WTC11 (cell line): ENCODE measurements at regions not wholly inside any gene's neighbourhood (a gene's known extent, or its start where the extent isn't known, plus 50 kb on each side); places are given as distances from the start of the nearest gene placed in this dataset.

Experiments used
- ARID4B ChIP-seq: sonication (generic); formaldehyde crosslinking; IDR thresholded peaks from 2 replicates; pipeline ENCODE4 v1.8.0; 2023; ENCODE audit warnings: missing genetic modification reagents, mild to moderate bottlenecking, borderline replicate concordance
- CBFB ChIP-seq: sonication (generic); formaldehyde crosslinking; IDR thresholded peaks from 2 replicates; pipeline ENCODE4 v1.8.1; 2022; ENCODE audit warnings: mild to moderate bottlenecking, low read depth, missing genetic modification reagents
- CREB1 ChIP-seq: sonication (generic); formaldehyde crosslinking; IDR thresholded peaks from 2 replicates; pipeline ENCODE4 v1.8.0; 2023; ENCODE audit warnings: mild to moderate bottlenecking, missing genetic modification reagents
- GTF2I ChIP-seq: fragments of 250-450 bp; sonication (Bioruptor Pico); conservative IDR thresholded peaks from 2 replicates; pipeline ENCODE4 v1.4.0; 2021; ENCODE audit warnings: mild to moderate bottlenecking
- KAT7 ChIP-seq: sonication (generic); formaldehyde crosslinking; IDR thresholded peaks from 2 replicates; pipeline ENCODE4 v1.8.1; 2023; ENCODE audit warnings: missing genetic modification reagents, mild to moderate bottlenecking, borderline replicate concordance
- MAX ChIP-seq: sonication (generic); formaldehyde crosslinking; IDR thresholded peaks from 2 replicates; pipeline ENCODE4 v1.8.0; 2022; ENCODE audit warnings: mild to moderate bottlenecking, missing genetic modification reagents
- NFYB ChIP-seq: sonication (generic); formaldehyde crosslinking; conservative IDR thresholded peaks from 2 replicates; pipeline ENCODE4 v1.8.0; 2022; ENCODE audit warnings: low read depth, missing genetic modification reagents
- SMAD4 ChIP-seq: sonication (generic); formaldehyde crosslinking; IDR thresholded peaks from 2 replicates; pipeline ENCODE4 v1.8.0; 2022; ENCODE audit warnings: mild to moderate bottlenecking, missing genetic modification reagents
- TF ChIP-seq, protein P1 (sequence below): fragments of 200-600 bp; IDR thresholded peaks from 2 replicates; pipeline ENCODE4 v1.8.0; 2022; ENCODE audit warnings: antibody characterized with exemption
- TF ChIP-seq, protein P2 (sequence below): sonication (generic); formaldehyde crosslinking; IDR thresholded peaks from 2 replicates; pipeline ENCODE4 v1.8.1; 2023; ENCODE audit warnings: mild to moderate bottlenecking, missing genetic modification reagents, moderate library complexity

GRCh38 chr6:130602151-130602770 is 224.9 kb upstream of the SMLR1 start:
- TF ChIP-seq, protein P1, sequence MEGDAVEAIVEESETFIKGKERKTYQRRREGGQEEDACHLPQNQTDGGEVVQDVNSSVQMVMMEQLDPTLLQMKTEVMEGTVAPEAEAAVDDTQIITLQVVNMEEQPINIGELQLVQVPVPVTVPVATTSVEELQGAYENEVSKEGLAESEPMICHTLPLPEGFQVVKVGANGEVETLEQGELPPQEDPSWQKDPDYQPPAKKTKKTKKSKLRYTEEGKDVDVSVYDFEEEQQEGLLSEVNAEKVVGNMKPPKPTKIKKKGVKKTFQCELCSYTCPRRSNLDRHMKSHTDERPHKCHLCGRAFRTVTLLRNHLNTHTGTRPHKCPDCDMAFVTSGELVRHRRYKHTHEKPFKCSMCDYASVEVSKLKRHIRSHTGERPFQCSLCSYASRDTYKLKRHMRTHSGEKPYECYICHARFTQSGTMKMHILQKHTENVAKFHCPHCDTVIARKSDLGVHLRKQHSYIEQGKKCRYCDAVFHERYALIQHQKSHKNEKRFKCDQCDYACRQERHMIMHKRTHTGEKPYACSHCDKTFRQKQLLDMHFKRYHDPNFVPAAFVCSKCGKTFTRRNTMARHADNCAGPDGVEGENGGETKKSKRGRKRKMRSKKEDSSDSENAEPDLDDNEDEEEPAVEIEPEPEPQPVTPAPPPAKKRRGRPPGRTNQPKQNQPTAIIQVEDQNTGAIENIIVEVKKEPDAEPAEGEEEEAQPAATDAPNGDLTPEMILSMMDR = no peak
- TF ChIP-seq CBFB (CRISPR knock-in tag) = no peak
- TF ChIP-seq ARID4B (CRISPR knock-in tag) = no peak
- no peak for TF ChIP-seq CREB1 (CRISPR knock-in tag)
- TF ChIP-seq GTF2I = no peak
- no peak for TF ChIP-seq MAX (CRISPR knock-in tag)
- no peak for TF ChIP-seq KAT7 (CRISPR knock-in tag)
- TF ChIP-seq SMAD4 (CRISPR knock-in tag) = no peak
- TF ChIP-seq, protein P2, sequence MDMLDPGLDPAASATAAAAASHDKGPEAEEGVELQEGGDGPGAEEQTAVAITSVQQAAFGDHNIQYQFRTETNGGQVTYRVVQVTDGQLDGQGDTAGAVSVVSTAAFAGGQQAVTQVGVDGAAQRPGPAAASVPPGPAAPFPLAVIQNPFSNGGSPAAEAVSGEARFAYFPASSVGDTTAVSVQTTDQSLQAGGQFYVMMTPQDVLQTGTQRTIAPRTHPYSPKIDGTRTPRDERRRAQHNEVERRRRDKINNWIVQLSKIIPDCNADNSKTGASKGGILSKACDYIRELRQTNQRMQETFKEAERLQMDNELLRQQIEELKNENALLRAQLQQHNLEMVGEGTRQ (CRISPR knock-in tag) = no peak
- TF ChIP-seq NFYB (CRISPR knock-in tag) = no peak
